ENCODE measurements at regions not wholly inside any gene's neighbourhood (a gene's known extent, or its start where the extent isn't known, plus 50 kb on each side); places are given as distances from the start of the nearest gene placed in this dataset.

- no peaks in the 10 kb centered on the region for H3K4me1 ChIP-seq (ENCODE audit: insufficient read depth)
- no peak for DNase-seq
- in situ Hi-C loops (cut with MboI), result no loop called here
- no peaks in the 10 kb centered on the region for H3K9me3 ChIP-seq (ENCODE audit: low read depth)
- no peaks in the 10 kb centered on the region for H3K27me3 ChIP-seq (replicated peaks; ENCODE audit: insufficient read depth)
- no peaks in the 10 kb centered on the region for H3K9me2 ChIP-seq (ENCODE audit: insufficient read depth)
- no peaks in the 10 kb centered on the region for H3K79me2 ChIP-seq (ENCODE audit: insufficient read depth)
- H3K4me2 ChIP-seq (ENCODE audit: unreplicated experiment), result no peak overlapping the region
- H3F3A ChIP-seq (ENCODE audit: insufficient read depth), result no peaks in the 10 kb centered on the region
- no peak overlapping the region for H3K4me3 ChIP-seq
- 0% methylated on average over 1 of the region's 1 CpG for WGBS, 2 experiments (ENCODE audit: low coverage in 1 of 2, low lambda C conversion rate in 2 of 2, missing lambda C conversion rate in 2 of 2)
- no peak overlapping the region for H3K27ac ChIP-seq
- H2AFZ ChIP-seq, result no peak overlapping the region
- no peak for TF ChIP-seq EZH2 (IDR thresholded peaks at IDR 0.05; ENCODE audit: insufficient read depth, poor library complexity, severe bottlenecking)
- no peak overlapping the region for H3K9ac ChIP-seq
- H4K20me1 ChIP-seq (ENCODE audit: insufficient read depth), result no peaks in the 10 kb centered on the region
- H3K36me3 ChIP-seq (ENCODE audit: low read depth), result no peaks in the 10 kb centered on the region
These were observed 1183.2 kb upstream of the ADGRL3 start for GRCh38 chr4:60016971-60017370.

- Histone ChIP-seq H3K9me3 (ENCODE audit: low read depth) (no peaks in the 10 kb centered on the region), H3K9me2 (ENCODE audit: insufficient read depth) (no peaks in the 10 kb centered on the region), H3K36me3 (ENCODE audit: low read depth) (no peaks in the 10 kb centered on the region), H3K9ac (no peak overlapping the region), H3K27ac (no peak overlapping the region), H3K27me3 (replicated peaks; ENCODE audit: insufficient read depth) (no peaks in the 10 kb centered on the region), H4K20me1 (ENCODE audit: insufficient read depth) (no peaks in the 10 kb centered on the region), H3K4me1 (ENCODE audit: insufficient read depth) (no peaks in the 10 kb centered on the region), H3K4me3 (no peak overlapping the region), H3K4me2 (ENCODE audit: unreplicated experiment) (no peak overlapping the region), H3F3A (ENCODE audit: insufficient read depth) (no peaks in the 10 kb centered on the region), H2AFZ (no peak overlapping the region), H3K79me2 (ENCODE audit: insufficient read depth) (no peaks in the 10 kb centered on the region)
- in situ Hi-C loops (cut with MboI), result no loop called here
- 10 to 14% methylated on average over 2 of the region's 2 CpGs for WGBS, 2 experiments (ENCODE audit: low coverage in 1 of 2, low lambda C conversion rate in 2 of 2, missing lambda C conversion rate in 2 of 2)
- TF ChIP-seq EZH2 (IDR thresholded peaks at IDR 0.05; ENCODE audit: insufficient read depth, poor library complexity, severe bottlenecking), result no peak
- TF ChIP-seq EZH2phosphoT487 (IDR thresholded peaks at IDR 0.05; ENCODE audit: insufficient read depth, low read depth), result no peak
- DNase-seq, result no peak
These were observed 1180.9 kb upstream of the ADGRL3 start for GRCh38 chr4:60019180-60019579.

- H3K9ac ChIP-seq, result no peak overlapping the region
- H2AFZ ChIP-seq, result no peak overlapping the region
- H3K27me3 ChIP-seq (replicated peaks; ENCODE audit: insufficient read depth), result no peaks in the 10 kb centered on the region
- H3F3A ChIP-seq (ENCODE audit: insufficient read depth), result no peaks in the 10 kb centered on the region
- no peak for DNase-seq
- H3K4me3 ChIP-seq, result no peak overlapping the region
- 0% methylated on average over 1 of the region's 1 CpG for WGBS, 2 experiments (ENCODE audit: low coverage in 1 of 2, low lambda C conversion rate in 2 of 2, missing lambda C conversion rate in 2 of 2)
- H3K4me1 ChIP-seq (ENCODE audit: insufficient read depth), result no peaks in the 10 kb centered on the region
- no peak overlapping the region for H3K27ac ChIP-seq
- no peak overlapping the region for H3K4me2 ChIP-seq (ENCODE audit: unreplicated experiment)
- no peaks in the 10 kb centered on the region for H3K9me3 ChIP-seq (ENCODE audit: low read depth)
- TF ChIP-seq EZH2phosphoT487 (IDR thresholded peaks at IDR 0.05; ENCODE audit: insufficient read depth, low read depth) (no peak), EZH2 (IDR thresholded peaks at IDR 0.05; ENCODE audit: insufficient read depth, poor library complexity, severe bottlenecking) (no peak)
- no peaks in the 10 kb centered on the region for H3K79me2 ChIP-seq (ENCODE audit: insufficient read depth)
- no peaks in the 10 kb centered on the region for H4K20me1 ChIP-seq (ENCODE audit: insufficient read depth)
- no peaks in the 10 kb centered on the region for H3K9me2 ChIP-seq (ENCODE audit: insufficient read depth)
- H3K36me3 ChIP-seq (ENCODE audit: low read depth), result no peaks in the 10 kb centered on the region
- in situ Hi-C loops (cut with MboI), result no loop called here
These were observed 1180.2 kb upstream of the ADGRL3 start for GRCh38 chr4:60019946-60020345.

- H4K20me1 ChIP-seq (ENCODE audit: insufficient read depth), result no peaks in the 10 kb centered on the region
- WGBS, 2 experiments (ENCODE audit: low coverage in 1 of 2, low lambda C conversion rate in 2 of 2, missing lambda C conversion rate in 2 of 2), result 8 to 9% methylated on average over 4 of the region's 4 CpGs
- in situ Hi-C loops (cut with MboI), result no loop called here
These were observed 1179.7 kb upstream of the ADGRL3 start for GRCh38 chr4:60020389-60020788.

GRCh38 chr4:60033826-60034225 is 1166.3 kb upstream of the ADGRL3 start:
- WGBS, 2 experiments (ENCODE audit: low coverage in 1 of 2, low lambda C conversion rate in 2 of 2, missing lambda C conversion rate in 2 of 2), result 7 to 17% methylated on average over 6 of the region's 6 CpGs
- no peak overlapping the region for H3K4me3 ChIP-seq
- no peak overlapping the region for H3K4me2 ChIP-seq (ENCODE audit: unreplicated experiment)
- H4K20me1 ChIP-seq (ENCODE audit: insufficient read depth), result no peaks in the 10 kb centered on the region
- no peak overlapping the region for H3K9ac ChIP-seq
- H3K36me3 ChIP-seq (ENCODE audit: low read depth), result no peaks in the 10 kb centered on the region
- H2AFZ ChIP-seq, result no peak overlapping the region
- in situ Hi-C loops (cut with MboI), result no loop called here
- no peaks in the 10 kb centered on the region for H3F3A ChIP-seq (ENCODE audit: insufficient read depth)
- no peak for DNase-seq
- H3K9me3 ChIP-seq (ENCODE audit: low read depth), result no peaks in the 10 kb centered on the region
- H3K4me1 ChIP-seq (ENCODE audit: insufficient read depth), result no peaks in the 10 kb centered on the region
- no peaks in the 10 kb centered on the region for H3K79me2 ChIP-seq (ENCODE audit: insufficient read depth)
- no peak overlapping the region for H3K27ac ChIP-seq
- no peaks in the 10 kb centered on the region for H3K27me3 ChIP-seq (replicated peaks; ENCODE audit: insufficient read depth)
- TF ChIP-seq EZH2 (IDR thresholded peaks at IDR 0.05; ENCODE audit: insufficient read depth, poor library complexity, severe bottlenecking) (no peak), EZH2phosphoT487 (IDR thresholded peaks at IDR 0.05; ENCODE audit: insufficient read depth, low read depth) (no peak)
- H3K9me2 ChIP-seq (ENCODE audit: insufficient read depth), result no peaks in the 10 kb centered on the region

More at GRCh38 chr4:60020389-60020788, 1179.7 kb upstream of the ADGRL3 start:
- TF ChIP-seq EZH2phosphoT487 (IDR thresholded peaks at IDR 0.05; ENCODE audit: insufficient read depth, low read depth), result no peak
- TF ChIP-seq EZH2 (IDR thresholded peaks at IDR 0.05; ENCODE audit: insufficient read depth, poor library complexity, severe bottlenecking), result no peak
- Histone ChIP-seq H3K9me3 (ENCODE audit: low read depth) (no peaks in the 10 kb centered on the region), H3K9me2 (ENCODE audit: insufficient read depth) (no peaks in the 10 kb centered on the region), H3F3A (ENCODE audit: insufficient read depth) (no peaks in the 10 kb centered on the region), H3K27me3 (replicated peaks; ENCODE audit: insufficient read depth) (no peaks in the 10 kb centered on the region), H3K4me3 (no peak overlapping the region), H3K79me2 (ENCODE audit: insufficient read depth) (no peaks in the 10 kb centered on the region), H3K4me2 (ENCODE audit: unreplicated experiment) (no peak overlapping the region), H3K27ac (no peak overlapping the region), H3K4me1 (ENCODE audit: insufficient read depth) (no peaks in the 10 kb centered on the region), H3K9ac (no peak overlapping the region), H3K36me3 (ENCODE audit: low read depth) (no peaks in the 10 kb centered on the region), H2AFZ (no peak overlapping the region)
- no peak for DNase-seq

Measured in GM23248 (cell line).